GF-D8 (cell line): ENCODE measurements at regions not wholly inside any gene's neighbourhood (a gene's known extent, or its start where the extent isn't known, plus 50 kb on each side); places are given as distances from the start of the nearest gene placed in this dataset.

Experiments
- DNase-seq: peaks from one replicate; lab custom pipeline; 2025; lab: John Stamatoyannopoulos, UW

DNA sequence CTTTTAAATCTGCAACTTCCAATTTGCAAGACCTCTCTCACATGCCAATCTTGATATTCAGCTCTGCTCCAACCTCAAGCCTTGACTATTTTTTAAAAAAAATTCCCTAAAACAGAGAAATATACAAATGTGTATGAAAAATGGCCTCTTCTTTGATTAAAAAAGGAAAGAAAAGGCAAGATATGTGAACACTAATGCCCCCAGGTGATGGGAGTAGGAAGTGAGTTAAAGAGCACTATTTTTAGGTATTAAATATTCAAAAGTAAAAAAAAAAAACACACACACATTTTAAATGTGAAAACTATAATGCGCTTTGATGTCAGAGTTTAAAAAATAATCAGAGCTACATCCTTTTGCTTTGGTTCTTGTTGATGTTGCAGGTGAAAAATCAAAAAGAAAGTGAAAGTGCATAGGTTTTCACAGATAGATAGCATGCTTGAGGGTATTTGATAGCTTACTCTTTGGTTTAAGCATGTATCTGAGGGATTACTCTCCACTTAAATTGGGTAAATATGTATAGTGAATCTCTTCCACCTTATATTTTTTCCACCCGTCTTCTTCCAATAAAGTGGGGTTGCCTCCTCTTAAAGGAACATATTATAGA lies 406.0 kb upstream of the POU3F3 start:
- DNase-seq: no peak

DNA sequence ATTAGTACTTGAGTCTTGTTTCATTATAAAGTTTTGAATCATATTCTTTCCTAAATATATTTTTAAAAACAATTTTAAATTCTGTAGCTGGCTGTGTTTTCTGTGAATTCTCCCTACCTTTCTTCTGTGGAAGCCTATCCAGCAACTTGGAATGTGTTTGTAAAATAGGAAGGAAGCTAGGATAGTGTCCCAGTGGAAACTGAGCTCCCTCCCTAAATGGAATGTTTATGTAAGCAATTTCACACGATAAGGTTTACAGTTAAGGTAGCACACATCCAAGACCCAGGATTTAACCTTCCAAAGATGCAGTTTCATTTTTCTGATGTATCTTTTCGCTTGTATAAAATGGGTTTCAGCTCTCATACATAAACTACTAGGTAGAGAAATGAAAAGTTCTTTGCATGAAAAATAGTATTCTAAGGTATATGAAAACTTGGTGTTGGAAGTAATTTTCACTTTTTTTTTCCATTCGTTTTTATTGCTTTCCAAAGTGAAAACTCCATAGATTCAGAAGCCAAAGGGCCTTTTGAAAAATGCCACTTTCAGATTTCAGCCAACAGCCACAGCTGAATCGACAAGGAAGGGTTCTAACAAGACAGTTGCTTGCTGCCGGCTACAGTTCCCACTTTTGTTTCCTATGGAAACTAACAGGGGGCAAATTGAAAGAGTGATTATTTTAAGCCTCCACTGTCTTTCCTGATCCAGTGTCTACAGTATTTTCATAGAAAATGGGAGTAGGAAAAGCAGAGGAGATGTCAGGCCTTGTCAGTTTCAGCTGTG lies 405.1 kb upstream of the POU3F3 start:
- no peak for DNase-seq

DNA sequence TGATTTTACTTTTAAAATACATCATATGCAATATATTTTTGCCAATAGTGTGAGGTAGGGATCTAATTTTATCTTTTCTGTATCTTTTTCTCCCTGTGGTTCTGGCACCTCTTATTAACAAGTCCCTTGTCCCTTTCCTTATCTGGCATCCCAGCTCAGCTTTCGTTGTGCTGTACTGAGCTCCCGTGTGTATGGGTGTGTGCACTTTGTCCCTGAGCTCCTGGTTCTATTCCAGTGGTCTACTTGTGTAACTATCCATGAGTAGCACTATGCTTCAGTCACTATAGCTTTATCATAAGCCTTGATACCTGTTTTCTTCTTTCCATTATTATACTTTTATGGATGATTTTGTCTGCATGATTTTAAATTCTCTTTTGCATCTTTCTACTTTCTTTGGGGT lies 401.4 kb upstream of the POU3F3 start:
- no peak for DNase-seq

DNA sequence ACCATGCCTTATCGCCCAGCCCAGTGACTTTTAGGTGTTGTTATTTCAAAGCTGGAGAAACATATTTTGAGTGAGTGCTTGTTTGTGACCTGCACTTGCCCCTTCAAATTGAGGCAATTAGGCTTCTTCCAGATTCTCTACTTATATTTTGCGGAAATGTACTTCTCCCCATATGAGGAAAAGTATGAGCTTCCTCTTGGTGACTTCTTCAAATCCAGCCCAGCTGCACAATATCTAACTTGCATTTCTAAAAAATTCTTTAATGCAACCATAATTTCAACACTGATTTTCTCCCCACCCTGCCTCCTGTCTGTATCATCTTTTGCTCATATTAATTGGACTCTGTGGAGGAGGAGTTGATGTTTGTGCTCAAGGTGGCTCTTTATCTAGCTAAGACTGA lies 391.2 kb upstream of the POU3F3 start:
- no peak for DNase-seq

DNA sequence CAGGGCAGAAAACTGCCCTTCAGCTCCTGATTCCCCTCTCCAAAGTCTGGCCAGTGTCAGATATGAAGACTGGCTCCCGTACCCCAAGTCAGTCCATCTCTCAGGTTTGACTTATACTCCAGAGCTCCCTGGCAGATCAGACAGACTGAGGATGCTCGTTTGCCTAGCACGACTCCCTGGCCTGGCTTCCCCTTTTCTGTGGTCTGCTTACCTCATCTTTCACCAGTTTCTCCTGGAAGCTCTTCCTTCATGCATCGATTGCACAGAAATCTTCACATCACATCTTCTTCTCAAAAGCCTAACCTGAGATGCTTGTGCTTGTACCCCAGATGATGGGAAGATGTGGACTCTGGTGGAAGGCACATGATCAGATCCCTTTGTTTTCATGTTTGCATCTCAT lies 387.9 kb upstream of the POU3F3 start:
- DNase-seq: no peak

DNA sequence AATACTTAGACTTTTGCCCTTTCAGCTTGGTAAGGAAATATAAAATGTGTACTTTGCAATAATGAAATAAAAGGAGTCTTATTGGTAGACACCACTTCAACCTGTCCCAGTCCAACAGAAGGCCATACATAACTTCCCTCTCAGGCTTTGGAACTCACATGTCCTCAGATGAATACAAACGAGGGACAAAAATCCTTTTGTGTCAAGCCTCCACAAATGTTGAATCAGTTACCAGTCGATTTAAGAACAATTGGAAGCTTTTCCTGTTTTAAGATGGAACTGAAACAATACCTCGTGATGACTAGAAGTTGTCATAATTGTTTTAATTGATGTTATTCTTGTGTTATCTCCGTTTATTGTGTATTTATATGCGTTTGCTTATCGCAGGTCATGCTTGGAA lies 385.1 kb upstream of the POU3F3 start:
- DNase-seq: no peak

DNA sequence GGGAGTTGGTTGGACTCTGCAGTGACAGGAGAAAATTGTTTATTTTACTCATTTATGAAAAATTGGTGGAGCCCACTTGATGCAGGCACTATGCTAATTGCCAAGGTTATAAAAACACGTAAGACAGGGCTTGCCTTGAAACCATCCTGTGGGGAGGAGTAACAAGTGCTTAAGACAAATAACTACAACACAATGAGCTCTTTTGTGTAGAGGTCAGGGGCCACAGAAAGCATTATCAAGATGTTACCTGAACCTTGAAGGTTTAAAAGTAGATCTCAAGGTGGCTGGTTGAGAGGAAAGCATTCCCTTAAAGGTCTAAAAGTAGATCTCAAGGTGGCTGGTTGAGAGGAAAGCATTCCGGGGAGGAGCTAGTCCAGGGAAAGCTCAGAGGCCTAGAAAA lies 381.8 kb upstream of the POU3F3 start:
- no peak for DNase-seq

DNA sequence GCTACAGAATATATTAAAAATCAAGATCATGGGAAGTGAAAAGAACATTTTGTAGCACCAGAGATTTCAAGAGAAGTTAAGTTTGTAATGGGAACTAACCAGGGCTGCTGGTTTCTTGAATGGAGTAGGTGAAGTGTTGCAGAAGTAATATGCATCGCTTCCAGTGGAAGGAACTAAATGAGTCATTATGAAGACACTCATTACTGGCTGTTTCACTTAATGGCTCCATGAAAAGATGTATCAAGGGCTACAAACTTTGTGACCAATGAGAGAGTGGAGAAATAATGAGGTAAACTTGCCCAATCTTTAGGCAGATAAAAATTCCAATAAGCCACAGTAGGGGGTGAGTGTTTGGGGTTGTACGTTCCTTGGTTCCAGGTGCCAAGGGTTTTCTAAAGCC lies 380.4 kb upstream of the POU3F3 start:
- DNase-seq: no peak

DNA sequence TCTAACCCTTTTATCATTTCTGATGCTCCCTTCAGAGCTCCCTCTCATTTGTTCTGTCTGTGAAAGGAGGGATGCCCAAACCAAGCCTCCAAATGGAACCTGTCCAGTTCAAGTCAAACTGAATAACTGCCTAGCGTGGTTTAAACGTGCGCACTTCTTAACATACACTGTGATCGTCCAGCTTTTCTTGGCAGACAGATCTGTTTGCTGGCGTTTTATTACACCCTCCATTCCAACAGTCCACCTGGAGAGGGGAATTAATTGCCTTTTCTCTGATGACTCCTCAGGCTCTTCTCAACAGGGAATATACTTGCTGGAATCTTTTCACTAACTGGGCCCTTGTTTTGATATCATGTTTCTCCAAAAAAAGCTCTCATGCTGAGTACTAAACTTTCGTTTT lies 379.2 kb upstream of the POU3F3 start:
- no peak for DNase-seq

DNA sequence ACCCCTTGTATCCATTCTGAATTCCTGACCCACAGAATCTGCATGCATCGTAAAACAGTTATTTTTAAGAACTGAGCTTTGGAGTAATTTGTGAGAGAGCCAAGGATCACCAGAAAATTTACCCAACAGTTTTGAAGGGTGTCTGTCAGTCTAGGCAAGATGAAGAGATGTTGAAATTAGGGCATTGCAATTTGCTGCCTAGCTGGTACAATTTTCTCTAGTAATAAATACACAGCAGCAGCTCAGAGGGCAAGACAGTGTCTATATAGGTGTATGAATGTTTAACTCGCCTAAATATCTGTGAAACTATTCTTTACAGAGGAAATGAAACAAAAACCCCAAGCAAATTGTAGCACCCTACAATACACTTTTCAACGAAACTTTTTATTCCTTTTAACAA lies 377.8 kb upstream of the POU3F3 start:
- no peak for DNase-seq

DNA sequence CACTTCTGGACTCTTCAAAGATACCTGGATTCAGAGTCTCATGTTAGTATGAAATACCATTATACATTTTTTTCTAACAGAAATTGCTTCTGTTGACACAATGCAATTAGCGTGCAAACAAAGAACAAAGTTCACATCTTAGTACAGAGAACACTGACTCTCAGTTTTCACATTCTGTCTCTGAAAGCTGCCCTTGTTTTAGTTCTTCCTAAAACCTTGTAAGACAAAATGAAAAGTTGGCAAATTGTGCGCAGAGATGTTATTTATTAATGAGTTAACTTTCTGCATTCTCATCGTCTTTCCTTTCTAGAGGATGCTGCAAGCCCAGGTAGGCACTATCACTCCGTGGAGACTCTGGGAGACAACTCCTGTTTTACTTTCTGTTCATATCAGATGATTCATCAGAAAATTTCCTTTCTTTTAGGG lies 377.3 kb upstream of the POU3F3 start:
- DNase-seq: no peak

DNA sequence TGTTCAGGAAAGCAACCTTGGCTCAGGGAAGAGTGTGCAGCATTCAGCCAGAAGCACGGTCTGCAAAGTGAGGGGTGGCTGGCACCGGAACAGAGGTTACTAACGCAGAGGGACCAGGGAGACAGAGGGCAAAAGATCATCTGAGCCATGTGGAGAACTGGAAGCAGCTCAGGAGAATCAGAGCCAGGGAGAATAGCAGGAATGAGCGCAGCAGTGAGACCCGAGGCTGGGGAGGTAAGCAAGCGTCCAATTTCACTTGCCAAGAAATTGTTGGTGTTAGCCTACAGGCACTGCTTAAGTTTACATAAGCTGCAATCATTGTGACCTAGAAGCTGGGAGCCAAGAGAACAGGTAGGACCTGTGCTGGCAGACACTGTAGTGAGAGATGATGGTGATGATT lies 372.6 kb upstream of the POU3F3 start:
- DNase-seq: no peak

DNA sequence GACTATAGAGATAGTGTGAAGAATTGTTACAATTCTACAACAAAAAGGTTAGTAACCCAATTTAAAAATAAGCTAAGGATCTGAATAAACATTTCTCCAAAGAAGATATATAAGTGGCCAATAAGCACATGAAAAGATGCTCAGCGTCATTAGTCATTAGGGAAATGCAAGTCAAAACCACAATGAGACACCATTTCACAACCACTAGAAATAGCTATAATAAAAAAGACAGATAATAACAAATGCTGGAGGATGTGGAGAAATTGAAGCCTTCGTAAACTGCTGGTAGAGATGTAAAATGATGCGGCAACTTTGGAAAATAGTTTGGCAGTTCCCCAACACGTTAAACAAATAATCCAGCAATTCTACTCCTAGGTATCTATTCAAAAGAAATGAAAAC lies 366.5 kb upstream of the POU3F3 start:
- no peak for DNase-seq

DNA sequence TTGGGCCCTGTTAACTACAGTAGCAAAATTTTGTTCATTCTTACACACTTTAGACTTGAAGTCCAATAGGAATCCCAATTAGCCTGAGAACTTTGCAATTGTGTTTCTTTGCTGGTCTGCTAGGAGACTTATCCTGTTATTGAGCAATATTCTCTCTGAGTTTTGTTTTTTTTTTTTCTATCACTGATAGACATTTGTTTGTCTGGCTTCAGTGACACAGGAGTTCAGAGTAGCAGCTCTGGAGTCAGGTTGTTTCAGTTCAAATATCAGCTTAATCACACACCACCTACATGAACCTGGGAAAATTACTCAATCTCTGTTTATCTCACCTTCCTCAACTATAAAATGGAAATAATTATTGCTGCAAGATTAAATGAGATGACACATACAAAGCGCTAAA lies 360.2 kb upstream of the POU3F3 start:
- DNase-seq: no peak

DNA sequence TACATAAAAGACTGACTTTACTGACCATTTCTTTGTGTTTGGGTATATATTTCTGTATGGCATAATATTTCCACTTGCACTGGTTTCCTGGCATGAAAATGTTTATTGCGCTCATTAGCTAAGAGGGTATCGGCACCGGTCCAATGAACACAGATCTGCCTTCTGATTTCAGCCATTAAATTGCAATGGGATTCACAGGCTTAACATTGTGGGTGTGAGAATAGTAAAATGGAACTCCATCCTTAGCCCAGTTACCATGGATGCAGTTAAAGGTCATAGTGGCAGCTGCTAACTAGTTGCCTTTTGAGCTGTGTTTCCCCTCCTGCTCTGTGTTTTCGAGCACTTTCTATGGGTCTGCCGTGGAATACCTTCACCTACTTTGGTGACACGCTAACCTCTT lies 352.6 kb upstream of the POU3F3 start:
- no peak for DNase-seq

DNA sequence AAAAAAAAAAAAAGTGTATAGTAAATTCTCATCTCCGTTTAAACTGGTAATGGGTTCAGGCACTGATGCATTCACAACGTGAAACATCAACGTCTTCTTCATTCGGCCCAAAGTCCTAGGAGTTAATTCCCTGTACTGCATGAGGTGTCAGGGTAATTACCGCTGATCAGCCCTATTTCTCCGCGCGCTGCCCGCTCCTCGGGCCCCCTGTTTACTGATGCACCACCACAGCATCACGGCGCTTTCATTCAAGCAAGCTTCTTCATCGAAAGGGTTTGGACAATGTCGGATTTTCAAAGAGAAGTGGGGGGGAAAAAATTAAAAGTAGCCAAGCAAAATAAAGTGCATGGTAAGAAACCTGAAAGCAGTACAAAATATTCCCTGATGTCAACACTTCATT lies 352.0 kb upstream of the POU3F3 start:
- DNase-seq: no peak

DNA sequence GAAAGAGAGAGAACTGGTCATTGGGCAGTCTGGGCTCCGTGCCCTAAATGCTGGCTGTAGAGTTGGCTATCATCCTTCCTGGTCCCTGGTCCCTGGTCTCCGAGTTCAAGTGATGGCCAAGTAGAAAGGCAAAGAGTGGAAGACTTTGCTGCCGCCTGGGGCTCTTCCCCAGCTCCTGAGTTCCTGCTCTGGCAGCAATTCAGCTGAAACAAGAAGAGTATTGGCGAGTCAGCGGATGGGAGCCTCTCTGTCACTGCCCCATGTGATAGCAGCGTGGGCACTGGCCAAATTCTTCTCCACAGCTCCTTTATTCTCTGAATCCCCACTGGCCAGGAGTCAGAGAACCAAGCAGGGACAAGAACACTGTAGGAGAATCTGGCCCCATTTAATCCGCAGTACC lies 351.0 kb upstream of the POU3F3 start:
- no peak for DNase-seq

DNA sequence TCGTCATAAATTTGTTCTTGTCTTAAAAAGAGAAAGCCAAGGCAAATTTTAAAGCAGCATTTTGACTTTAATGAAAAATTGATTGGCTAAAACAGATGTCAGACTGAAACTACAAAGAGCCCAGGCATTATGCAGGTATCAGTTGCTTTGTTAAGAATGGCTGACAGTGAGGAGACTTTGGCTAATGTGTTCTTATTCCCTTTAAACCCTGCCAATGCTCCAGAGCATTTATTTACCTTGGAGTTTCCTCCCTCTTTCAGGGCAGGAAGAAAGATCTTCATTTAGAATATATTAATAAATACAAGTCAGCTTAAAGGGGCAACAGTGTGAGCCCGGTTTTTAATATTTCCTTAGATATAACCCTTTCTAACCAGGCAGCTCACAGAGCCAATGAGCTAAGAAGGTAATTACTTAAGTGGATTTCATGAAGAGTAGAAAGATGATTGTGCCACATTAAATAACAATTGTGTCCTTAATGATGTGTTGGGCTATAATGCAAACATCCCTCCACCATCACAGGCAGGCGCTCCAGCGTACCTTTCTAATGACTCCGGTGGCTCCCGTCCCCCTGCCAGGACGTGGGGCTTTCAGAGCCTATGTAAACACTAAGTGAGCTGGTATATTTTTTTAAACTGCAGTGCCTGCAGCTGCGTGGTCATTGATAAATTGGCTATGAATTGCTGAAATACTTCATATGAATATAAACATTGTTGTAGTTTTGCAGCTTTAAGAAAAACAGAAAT lies 349.4 kb upstream of the POU3F3 start:
- DNase-seq: no peak

DNA sequence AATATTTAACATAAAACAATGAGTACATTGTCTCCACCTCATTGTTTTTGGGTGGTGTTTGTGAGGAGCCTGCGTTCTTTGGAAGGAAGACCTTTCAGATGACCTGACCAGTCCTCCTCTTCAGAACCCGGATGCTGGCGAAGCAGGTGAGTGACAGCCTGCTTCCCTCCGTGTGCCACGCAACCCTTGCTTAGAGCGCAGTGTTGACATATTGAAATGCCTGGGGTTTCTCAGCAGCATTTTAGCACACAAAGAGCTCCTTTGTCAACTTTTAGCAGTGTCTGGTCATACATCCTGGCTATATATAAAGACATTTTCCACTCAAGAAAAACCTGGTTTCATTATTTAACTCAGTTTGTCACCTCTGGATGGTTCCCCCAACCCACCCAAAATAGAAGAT lies 335.7 kb upstream of the POU3F3 start:
- no peak for DNase-seq

DNA sequence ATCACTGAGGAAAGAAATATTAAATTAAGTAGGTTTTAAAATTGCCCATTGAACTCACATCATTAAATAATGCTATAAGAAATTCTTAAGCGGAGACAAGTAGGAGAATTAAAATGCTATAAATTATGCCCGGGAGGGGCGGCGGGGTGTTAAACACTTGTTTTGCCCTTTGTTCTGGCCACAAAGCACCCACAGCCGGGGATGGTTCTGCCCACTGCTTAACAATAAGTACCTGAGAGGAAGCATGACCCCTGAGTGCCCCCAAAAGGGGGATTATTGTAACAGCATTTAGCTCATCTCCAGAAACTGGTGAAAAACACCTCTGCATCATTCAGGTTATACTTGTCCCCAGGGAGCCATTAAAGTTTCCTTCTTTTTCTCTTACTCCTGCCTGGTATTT lies 332.7 kb upstream of the POU3F3 start:
- DNase-seq: no peak

DNA sequence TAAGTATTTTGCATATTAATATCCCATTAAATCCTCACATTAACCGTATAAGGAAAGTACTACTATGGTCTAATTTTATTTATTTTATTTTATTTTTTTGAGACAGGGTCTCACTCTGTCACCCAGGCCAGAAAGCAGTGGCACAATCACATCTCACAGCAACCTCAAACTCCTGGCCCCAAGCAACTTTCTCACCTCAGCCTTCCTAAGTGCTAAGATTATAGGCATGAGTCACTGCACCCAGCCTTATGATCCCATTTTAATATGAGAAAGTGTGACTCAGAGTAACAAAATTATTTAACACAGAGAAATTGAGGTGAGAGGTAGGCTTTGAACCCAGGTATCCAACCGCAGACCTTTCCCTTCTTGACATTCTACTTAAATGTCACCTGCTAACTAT lies 330.0 kb upstream of the POU3F3 start:
- no peak for DNase-seq

DNA sequence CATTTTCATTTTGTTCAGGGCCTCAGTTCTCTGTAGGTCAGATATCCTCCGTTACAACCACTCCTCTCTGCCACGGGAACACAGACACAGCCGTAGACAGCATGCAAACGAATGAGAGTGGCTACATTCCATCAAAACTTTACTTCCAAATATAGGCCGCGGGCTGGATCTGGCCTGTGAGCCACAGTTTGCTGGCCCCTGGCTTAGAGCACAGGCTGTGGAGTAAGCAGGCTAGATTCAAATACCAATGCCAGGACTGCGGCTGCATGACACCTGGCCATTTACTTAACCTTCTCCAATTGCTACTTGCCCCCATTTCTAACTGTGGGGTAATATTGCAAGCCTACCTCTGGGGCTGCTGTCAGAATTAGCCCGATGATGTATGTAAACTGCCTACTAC lies 325.8 kb upstream of the POU3F3 start:
- DNase-seq: no peak

DNA sequence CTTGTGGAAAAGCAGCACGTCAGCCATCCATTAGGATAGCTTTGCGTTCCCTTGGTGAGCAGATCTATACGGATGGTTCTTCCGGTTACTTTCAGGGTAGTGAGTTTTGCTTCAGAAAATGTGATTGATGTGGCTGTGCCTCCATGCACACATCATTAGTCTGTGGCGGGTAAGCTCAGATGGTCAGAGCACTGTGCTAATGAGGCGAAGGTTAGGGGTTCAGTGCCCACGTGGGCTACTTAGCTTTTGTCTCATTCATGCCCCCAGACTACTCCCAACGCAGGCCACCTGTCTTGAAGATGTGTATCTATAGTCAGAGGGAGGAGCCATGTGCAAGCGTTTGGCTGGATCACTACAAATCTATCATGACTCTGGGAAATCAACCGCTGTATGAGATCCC lies 322.8 kb upstream of the POU3F3 start:
- no peak for DNase-seq
